Brain microvascular endothelial cell (primary cell): ENCODE measurements at regions not wholly inside any gene's neighbourhood (a gene's known extent, or its start where the extent isn't known, plus 50 kb on each side); places are given as distances from the start of the nearest gene placed in this dataset.

Experiments used
- DNase-seq: peaks from one replicate; pipeline ENCODE4 v3.0.0-alpha.2; 2020
- H3K27ac ChIP-seq: fragments of 250-450 bp; sonication (Bioruptor Pico); 2 replicates; pipeline ENCODE4 v1.5.1; 2020; ENCODE audit warnings: mild to moderate bottlenecking, moderate library complexity
- H3K27me3 ChIP-seq: fragments of 250-450 bp; sonication (Bioruptor Pico); replicated peaks from 2 replicates; pipeline ENCODE4 v1.5.1; 2020; ENCODE audit warnings: mild to moderate bottlenecking
- H3K36me3 ChIP-seq: fragments of 250-450 bp; sonication (Bioruptor Pico); replicated peaks from 2 replicates; pipeline ENCODE4 v1.5.1; 2020; ENCODE audit warnings: mild to moderate bottlenecking
- H3K4me3 ChIP-seq: 2 replicates; pipeline ENCODE4 v1.5.1; 2011; ENCODE audit warnings: low read depth, mild to moderate bottlenecking, control low read depth, low read length, moderate library complexity
- CTCF ChIP-seq: IDR thresholded peaks from 2 replicates; pipeline ENCODE4 v1.5.1; 2011; ENCODE audit warnings: low read depth, mild to moderate bottlenecking, moderate library complexity, low read length, control low read depth, inconsistent platforms; ENCODE audit errors: missing control alignments
- in situ Hi-C: cut with HindIII; loops from 2 replicates; pipeline ENCODE4 v1.10.0; 2017; ENCODE audit warnings: low sequenced_read_pairs, low pct_ligation_motif_present

- no peak for DNase-seq
- H3K27me3 ChIP-seq, result no peaks in the 10 kb centered on the region
- no peak overlapping the region for H3K4me3 ChIP-seq
- TF ChIP-seq CTCF, result no peak
- in situ Hi-C loops, result no loop called here
- no peak overlapping the region for H3K27ac ChIP-seq
- no peaks in the 10 kb centered on the region for H3K36me3 ChIP-seq
Observed at GRCh38 chr10:29117781-29118180, 171.1 kb upstream of the LYZL1 start.

GRCh38 chr10:29119374-29119773, 169.5 kb upstream of the LYZL1 start:
- TF ChIP-seq CTCF, result peak; percentile 67
- in situ Hi-C loops, result no loop called here

GRCh38 chr10:29120216-29120615, 168.7 kb upstream of the LYZL1 start:
- in situ Hi-C loops, result no loop called here
- TF ChIP-seq CTCF, result no peak
- peak; percentile 75 for DNase-seq
- Histone ChIP-seq H3K36me3 (no peaks in the 10 kb centered on the region), H3K4me3 (no peak overlapping the region), H3K27ac (no peak overlapping the region), H3K27me3 (no peaks in the 10 kb centered on the region)

More at GRCh38 chr10:29119374-29119773, 169.5 kb upstream of the LYZL1 start:
- no peak for DNase-seq
- Histone ChIP-seq H3K27ac (no peak overlapping the region), H3K4me3 (no peak overlapping the region), H3K36me3 (no peaks in the 10 kb centered on the region), H3K27me3 (no peaks in the 10 kb centered on the region)

- in situ Hi-C loops, result no loop called here
- Histone ChIP-seq H3K27ac (no peak overlapping the region), H3K36me3 (no peaks in the 10 kb centered on the region), H3K4me3 (no peak overlapping the region), H3K27me3 (no peaks in the 10 kb centered on the region)
- no peak for DNase-seq
- TF ChIP-seq CTCF, result no peak
Observed at GRCh38 chr10:29124864-29125263, 164.0 kb upstream of the LYZL1 start.

GRCh38 chr10:29127037-29127700, 161.7 kb upstream of the LYZL1 start:
- no peak overlapping the region for H3K27ac ChIP-seq
- DNase-seq, result no peak
- H3K4me3 ChIP-seq, result no peak overlapping the region
- no peak for TF ChIP-seq CTCF
- H3K27me3 ChIP-seq, result no peaks in the 10 kb centered on the region
- in situ Hi-C loops, result no loop called here
- no peaks in the 10 kb centered on the region for H3K36me3 ChIP-seq

GRCh38 chr10:29127731-29128130, 161.1 kb upstream of the LYZL1 start:
- in situ Hi-C loops, result no loop called here
- DNase-seq, result no peak
- H3K27ac ChIP-seq, result no peak overlapping the region
- no peak overlapping the region for H3K4me3 ChIP-seq
- H3K27me3 ChIP-seq, result no peaks in the 10 kb centered on the region
- H3K36me3 ChIP-seq, result no peaks in the 10 kb centered on the region
- no peak for TF ChIP-seq CTCF
